A549 (cell line): ENCODE measurements at regions not wholly inside any gene's neighbourhood (a gene's known extent, or its start where the extent isn't known, plus 50 kb on each side); places are given as distances from the start of the nearest gene placed in this dataset.
A peak's percentile ranks its signal among the peaks of the same experiment; 100 is the strongest.

Source experiments
- CBX8 ChIP-seq: fragments of 200-600 bp; sonication (generic); IDR thresholded peaks from 2 replicates; pipeline ENCODE4 v1.6.1; 2016
- CEBPB ChIP-seq, 2 experiments: fragments of >200 bp in 1 of 2; sonication (Bioruptor Twin) in 1 of 2; formaldehyde crosslinking in 1 of 2; IDR thresholded peaks; 2 replicates each; pipeline ENCODE4 v1.6.1; 2012 to 2016
- JUN ChIP-seq, 2 experiments: fragments of >200 bp; sonication (Bioruptor Twin); formaldehyde crosslinking; IDR thresholded peaks; 2 replicates in 1 of 2; 3 replicates in 1 of 2; pipeline ENCODE4 v1.6.1; 2016 to 2017
- JUNB ChIP-seq: fragments of >200 bp; sonication (Bioruptor Twin); formaldehyde crosslinking; IDR thresholded peaks from 2 replicates; pipeline ENCODE4 v1.6.1; 2016
- POLR2A ChIP-seq: IDR thresholded peaks from 2 replicates; pipeline ENCODE4 v1.6.1; 2012; ENCODE audit warnings: mild to moderate bottlenecking, low read length
- RAD21 ChIP-seq, 2 experiments: fragments of >200 bp in 1 of 2; sonication (Bioruptor Twin) in 1 of 2; formaldehyde crosslinking in 1 of 2; IDR thresholded peaks in 1 of 2; conservative IDR thresholded peaks in 1 of 2; 2 replicates in 1 of 2; 3 replicates in 1 of 2; pipeline ENCODE4 v1.6.1; 2012 to 2018; ENCODE audit warnings: inconsistent platforms in 1 of 2
- TF ChIP-seq, protein P1 (sequence below): fragments of >200 bp; sonication (Bioruptor Twin); formaldehyde crosslinking; IDR thresholded peaks from 3 replicates; pipeline ENCODE4 v1.5.1; 2016

DNA sequence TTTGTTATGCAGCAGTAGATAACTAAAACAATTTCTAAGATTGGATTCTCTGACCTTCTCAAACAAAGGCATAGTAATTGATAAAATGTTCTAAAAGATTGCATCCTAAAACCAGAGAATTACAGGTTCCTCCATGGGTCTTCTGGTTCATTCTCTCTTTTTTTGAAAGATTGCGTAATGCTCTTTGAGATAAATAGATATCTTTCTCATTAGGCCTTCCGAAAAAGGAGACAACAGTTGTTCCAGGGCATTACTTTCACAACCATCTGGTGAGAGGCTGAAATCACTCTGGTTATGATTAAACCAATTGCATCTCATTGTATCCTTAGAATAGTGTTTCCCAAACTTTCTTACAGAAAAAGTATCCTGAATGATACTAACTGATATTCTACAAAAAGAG lies 174.7 kb upstream of the NREP start:
- TF ChIP-seq, protein P1, sequence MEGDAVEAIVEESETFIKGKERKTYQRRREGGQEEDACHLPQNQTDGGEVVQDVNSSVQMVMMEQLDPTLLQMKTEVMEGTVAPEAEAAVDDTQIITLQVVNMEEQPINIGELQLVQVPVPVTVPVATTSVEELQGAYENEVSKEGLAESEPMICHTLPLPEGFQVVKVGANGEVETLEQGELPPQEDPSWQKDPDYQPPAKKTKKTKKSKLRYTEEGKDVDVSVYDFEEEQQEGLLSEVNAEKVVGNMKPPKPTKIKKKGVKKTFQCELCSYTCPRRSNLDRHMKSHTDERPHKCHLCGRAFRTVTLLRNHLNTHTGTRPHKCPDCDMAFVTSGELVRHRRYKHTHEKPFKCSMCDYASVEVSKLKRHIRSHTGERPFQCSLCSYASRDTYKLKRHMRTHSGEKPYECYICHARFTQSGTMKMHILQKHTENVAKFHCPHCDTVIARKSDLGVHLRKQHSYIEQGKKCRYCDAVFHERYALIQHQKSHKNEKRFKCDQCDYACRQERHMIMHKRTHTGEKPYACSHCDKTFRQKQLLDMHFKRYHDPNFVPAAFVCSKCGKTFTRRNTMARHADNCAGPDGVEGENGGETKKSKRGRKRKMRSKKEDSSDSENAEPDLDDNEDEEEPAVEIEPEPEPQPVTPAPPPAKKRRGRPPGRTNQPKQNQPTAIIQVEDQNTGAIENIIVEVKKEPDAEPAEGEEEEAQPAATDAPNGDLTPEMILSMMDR, result no peak
- TF ChIP-seq POLR2A (no peak), CBX8 (no peak), JUNB (no peak), RAD21 (conservative IDR thresholded peaks at IDR 0.05 in 1 of 2, IDR thresholded peaks at IDR 0.05 in 1 of 2) (no peak), CEBPB (IDR thresholded peaks at IDR 0.05) (peak; percentile 56 to 64; a peak in 3 of 4 replicates), JUN (IDR thresholded peaks at IDR 0.05) (no peak)
